Stimulated activated CD4-positive, alpha-beta T cell treated with anti-CD3 and anti-CD28 coated beads, Interleukin-12 subunit alpha, Interleukin-12 subunit beta, amount 100 ng/mL, for 4 hours (primary cell): ENCODE measurements at regions not wholly inside any gene's neighbourhood (a gene's known extent, or its start where the extent isn't known, plus 50 kb on each side); places are given as distances from the start of the nearest gene placed in this dataset.
"Not testable (repeated sequence)": the region's sequence is repeated elsewhere in the genome, so short reads cannot be mapped to it uniquely, and the experiment has no call there.

Experiments
- DNase-seq: peaks from one replicate; pipeline ENCODE4 v3.0.0-alpha.2; 2020

DNA sequence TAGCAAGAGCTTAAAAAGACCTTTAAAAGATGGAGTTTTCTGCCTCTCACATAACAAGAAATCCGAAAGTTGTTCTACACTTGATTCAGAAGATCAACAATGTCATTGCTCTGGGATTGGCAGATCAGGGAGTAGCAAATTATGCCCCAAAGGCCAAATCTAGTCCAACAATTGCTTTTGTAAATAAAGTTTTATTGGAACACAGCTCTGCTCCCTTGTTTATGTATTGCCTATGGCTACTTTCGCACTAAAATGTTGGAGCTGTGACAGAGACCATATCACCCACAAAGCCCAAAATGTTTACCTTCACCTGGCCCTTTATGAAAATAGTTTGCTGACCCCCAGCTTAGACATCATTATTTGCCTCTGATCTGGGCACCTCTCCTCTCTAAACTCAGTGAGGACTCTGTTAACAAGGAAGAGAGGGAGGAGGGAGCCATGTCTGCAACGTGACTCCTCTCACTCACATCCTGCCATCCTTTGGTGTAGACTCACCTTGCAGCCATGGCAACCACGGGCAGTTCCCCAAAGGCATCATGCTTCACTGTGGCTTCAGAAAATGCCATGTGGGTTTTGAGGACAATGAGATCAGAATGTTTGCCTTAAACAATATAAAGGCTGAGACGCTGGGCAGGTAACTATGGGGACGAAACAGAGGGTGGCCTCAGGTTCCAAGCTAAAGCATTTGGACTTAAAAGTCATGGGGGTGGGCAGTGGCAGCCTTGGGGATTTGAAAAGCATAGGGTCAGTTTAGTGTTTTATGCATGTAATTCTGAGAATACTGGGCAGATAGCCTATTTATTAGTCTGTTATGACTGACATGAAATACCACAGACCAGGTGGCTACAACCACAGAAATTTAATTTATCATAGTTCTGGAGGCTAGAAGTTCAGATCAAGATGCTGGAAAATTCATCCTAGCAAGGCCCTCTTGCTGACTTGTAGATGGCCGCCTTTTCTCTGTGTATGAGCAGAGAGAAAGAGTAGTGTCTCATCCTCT, 149.7 kb upstream of the TNFAIP3 start:
- DNase-seq = no peak

DNA sequence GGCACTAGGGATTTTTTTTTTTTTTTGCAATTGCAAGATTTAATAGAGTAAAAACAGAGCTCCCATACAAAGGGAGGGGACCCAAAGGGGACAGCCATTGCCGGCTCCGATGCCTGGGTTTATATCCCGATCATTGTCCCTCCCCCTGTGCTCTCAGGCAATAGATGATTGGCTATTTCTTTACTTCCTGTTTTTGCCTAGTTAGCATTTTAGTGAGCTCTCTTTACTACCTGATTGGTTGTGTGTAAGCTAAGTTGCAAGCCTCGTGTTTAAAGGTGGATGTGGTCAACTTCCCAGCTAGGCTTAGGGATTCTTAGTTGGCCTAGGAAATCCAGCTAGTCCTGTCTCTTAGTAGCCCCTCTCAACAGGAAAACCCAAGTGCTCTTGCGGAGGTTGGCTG, 148.2 kb upstream of the TNFAIP3 start:
- DNase-seq = not testable (repeated sequence)

DNA sequence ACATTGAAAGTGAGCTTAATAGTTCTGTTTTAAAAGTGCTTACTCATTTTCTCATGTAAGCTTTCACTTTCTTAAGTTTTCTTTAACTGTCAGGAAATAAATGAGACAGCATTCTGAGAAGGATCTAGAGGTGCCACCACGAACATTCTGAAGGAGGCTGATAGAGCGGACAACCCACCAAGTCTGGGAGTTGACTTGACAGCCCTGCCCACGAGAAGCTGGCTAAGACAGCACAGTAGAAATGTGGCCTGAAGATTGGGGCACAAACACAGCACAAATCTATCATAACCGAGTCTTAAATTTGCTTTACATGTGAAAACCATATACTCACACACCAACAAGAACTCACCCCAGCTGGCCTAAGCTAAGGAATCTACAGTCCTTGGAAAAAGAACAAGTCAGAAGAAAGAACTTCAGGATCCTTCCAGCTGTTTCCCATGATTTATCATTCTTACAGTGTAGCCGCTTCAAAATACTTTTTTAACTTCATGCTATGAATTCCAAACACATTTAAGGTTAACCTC, 144.2 kb upstream of the TNFAIP3 start:
- DNase-seq = no peak

DNA sequence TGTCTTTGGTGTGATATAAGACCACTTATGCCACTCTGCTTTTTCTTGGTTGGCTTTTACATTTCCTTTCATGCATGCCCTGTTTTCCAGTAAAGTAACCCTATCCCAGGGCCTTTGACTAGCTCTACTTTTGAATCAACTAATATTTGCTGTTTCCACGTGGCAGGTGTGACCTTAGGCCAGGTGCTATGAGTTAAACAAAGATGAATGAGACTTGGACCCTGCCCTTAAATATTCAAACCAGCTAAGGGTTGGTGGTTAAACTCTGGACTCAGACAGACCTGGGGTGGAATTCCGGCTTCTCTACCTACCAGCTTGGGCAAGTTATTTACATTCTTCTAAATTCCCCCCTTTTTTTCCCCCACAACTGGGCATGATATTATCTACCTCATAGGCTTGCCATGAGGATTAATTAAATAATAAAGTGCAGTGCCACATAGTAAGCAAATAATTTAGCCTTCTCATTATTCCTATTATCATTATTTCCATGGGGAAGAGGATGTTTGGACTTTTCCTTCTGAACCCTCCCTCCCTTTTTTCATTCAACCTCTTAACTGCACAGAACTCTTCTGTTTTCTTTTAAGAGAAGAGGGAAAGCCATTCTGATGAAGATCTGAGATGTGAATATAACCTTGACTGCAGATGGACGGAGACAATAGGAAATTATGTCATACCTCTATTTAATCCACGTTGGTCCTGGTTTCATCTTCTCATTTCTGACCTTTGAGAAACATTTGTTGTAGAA, 143.6 kb upstream of the TNFAIP3 start:
- no peak for DNase-seq

DNA sequence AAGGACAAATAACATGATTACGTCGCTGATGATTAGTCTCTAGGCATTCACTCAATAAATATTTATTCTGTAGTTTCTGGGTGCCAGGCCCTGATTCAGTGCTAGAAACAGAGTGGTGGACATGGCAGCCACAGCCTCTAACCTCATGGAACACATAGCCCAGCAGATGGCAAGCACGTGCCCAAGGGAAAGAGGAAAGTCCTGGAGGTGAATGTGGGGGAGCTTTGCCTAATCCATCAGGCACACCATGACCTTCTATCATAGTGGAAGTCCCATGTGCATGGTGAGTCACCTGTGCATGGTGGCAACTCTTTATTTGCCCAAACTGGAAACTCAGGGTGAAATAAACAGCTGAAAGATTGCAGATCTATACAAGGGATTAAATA, 143.0 kb upstream of the TNFAIP3 start:
- no peak for DNase-seq

DNA sequence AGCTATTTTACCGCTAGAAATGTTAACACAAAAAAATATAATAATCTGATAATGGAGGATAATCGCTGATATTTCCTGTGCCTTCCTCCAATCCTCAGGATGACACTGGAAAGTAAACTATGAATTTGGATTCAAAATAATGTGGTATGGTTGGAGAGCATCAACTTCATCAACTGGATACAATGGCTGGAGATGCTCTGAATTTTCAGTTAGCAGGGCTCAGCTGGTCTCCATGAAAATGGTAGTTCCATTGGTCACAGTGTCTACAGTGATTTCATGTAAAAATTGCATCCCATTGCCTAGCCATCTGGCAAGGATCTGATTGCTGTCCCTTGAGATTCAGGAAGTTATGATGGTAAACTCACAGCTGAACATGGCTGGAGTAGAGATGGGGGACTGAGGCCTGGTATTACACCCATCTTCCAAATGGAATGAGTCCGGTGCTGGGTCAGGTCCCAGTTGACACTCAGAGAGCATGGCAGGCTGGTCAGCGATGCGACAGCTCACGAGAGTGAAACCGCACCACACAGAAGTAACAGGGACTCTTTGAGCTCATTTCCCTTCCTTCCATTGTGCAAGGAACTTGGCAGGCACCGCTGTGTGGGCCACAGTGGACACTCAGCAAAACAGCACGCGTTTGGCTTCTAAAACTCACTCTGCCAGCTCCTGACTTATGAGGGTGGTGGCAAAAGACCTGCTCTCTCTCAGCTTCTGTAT, 142.4 kb upstream of the TNFAIP3 start:
- DNase-seq = no peak

DNA sequence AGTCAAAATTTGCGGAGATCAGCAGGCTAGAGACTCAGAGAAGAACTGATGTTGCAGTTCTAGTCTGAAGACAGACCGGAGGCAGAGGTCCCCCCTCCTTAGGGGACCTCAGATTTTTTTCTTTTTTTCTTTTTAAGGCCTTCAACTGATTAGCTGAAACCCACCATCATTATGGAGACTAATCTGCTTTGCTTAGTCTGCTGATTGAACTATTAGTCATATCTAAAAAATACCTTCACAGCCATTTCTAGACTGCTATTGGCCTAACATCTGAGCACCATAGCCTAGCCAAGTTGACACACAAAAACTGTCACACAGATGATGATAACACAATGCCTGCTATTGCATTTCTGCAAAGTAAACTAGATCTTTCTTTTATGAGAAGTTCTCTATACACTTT, 141.1 kb upstream of the TNFAIP3 start:
- DNase-seq = no peak

DNA sequence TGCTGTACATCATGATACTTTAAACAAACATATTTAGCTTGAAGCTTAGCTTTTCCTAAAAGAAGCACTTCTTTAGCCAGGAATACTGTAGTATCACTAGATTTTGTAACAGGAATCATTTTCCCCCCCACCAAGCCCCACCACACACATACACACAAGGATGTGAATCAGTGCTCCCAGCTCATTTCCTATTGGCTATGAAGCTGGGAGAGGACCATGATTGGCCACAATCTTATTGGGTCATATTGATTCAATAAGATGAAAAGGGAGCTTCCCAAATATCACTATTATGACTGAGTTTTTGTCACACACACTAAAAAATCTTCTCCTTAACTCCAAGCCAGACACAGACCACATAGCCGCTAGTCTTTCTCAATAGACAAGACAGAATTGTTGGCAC, 140.5 kb upstream of the TNFAIP3 start:
- DNase-seq = no peak

DNA sequence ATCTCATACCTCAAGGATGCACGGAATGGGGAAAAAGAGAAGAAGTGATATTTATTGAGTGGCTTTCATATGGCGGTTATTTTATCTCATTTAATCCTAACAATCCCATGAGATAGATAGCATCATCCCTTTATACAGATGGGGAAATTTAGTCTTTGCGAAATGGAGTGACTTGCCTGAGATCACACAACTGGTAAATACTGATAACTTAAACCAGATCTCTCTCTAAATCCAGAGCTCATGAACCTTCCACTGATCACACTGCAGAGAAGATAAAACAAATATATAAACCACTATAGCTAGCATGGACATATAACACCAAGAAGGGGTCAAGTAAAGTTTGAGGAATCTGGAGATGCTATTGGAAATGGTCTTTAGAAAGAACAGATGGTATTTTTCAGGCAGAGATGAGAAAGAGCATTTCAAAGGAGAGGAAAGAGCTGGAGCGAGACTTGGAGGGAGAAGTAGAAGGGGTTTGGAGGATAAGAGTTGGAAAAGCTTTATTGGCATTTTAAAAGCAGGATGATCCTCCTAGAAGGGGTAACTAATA, 139.8 kb upstream of the TNFAIP3 start:
- no peak for DNase-seq

DNA sequence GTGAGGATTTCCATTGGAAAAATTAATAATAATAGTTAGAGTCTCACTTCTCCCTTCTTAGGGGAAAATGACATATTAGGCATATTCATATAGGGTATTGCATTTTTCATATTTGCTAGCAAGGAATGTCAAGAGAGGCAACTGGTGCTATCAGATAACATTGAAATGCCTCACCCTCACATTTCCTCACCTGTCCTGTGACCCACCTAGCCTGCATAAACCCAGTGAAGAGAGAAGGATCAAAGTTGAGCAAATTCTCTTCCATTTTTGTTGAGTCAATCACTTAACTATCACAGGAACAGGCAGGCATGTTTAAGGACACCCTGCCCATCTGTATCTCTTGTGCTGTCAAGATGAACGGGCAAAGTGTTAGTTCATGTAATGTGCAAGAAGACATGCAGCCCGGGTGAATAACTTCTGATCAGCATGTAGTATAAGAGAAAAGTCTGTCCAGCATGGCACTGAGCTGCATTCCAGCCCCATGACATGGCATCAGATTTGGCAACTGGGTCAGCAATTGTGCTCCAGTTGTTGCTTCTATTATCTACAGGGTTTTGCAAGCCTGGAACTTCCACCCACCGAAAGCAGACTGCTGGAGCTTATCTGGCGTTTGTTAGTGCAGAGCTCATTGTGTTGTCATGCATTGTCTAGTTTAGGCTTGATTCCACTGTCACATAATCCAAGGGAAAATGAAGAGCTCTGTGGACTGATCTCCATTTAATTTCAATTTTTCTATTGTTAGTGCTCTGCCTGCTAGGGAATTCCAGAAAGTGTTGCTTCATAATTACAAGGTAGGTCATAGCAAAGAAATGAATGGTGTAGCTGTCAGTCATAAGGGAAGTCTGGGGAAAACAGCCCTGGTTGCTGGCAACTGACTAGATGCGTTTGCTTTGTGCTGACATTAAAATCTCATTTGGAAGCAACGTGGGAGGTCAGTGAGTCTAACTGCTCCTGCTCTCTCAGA, 138.4 kb upstream of the TNFAIP3 start:
- DNase-seq = no peak

DNA sequence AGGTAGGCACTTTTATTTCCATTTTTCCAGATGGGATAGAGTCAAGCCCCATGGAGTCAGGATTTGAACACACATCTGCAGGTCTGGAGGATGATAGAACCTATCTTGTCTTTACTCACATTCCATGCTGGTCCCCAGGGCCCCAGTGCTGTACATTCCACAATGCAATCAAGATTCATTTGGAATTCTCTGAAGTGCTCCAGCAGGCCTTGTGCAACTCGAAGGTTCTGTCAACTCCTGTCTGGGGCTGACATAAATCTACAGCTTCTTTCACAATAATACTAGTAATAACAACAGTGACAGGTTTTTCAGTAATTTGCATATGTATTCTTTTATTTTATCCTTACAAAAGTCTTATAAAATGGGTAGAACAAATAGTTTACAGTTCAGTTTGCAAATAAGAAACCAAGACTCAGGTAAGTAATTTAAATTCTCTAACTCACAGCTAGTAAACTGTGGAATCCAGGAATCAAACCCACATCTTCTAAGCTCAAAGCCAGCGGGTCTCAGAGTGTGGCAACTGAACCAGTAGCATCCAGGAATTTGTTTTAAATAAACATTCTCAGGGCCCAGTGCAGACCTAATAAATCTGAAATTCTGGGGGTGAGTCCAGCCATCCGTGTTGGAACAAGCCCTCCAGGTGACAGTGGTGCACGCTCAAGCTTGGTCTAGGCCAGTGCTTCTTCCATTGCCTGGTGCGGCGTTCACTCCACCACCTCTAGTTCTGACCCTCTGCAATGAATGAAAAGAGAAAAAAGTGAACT, 137.0 kb upstream of the TNFAIP3 start:
- DNase-seq = no peak

DNA sequence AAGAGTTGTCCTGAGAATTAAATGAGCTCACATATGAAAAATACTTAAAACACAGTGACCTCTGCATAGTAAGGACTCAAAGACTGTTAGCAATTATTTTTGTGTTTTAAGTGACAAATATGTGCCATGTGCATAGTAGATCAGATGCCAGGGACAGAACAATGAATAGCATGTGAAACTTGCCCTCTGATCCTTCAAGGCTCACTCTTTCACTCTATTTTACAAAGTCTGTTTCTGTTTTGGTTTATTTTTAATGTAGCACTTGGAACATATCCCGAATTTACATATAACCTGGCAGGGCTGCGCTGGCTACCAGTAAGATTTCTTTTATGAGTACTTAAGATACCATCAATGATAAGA, 135.5 kb upstream of the TNFAIP3 start:
- no peak for DNase-seq

DNA sequence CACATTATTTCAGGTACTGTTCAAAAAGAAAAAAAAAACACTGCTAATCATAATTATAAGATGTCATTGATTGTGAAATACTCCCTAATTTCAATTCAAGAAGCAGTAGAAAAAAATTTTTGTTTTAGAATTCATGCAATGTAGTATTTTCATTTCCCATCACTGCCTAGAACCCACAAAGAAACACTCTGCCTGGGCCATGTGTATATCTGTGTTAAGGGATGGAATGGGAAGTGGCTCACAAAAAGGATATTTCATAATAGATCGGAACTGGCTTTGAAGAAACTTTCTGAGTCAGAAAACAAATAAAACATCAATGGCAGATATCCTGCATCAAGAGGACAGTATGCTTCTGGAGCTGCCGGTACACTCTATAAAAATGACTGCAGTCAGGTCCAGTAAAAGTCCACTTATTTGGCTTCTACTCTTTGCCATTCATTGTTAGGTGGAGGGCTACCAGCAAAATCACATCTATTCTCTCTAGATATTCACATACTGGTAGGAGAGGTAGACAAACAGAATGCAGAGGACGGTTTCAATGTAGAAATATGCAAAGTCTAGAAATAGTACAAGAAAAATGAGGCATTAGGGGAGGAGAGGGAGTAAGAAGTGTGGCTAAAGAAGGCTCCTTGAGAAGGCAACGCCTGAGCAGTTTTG, 135.0 kb upstream of the TNFAIP3 start:
- no peak for DNase-seq

DNA sequence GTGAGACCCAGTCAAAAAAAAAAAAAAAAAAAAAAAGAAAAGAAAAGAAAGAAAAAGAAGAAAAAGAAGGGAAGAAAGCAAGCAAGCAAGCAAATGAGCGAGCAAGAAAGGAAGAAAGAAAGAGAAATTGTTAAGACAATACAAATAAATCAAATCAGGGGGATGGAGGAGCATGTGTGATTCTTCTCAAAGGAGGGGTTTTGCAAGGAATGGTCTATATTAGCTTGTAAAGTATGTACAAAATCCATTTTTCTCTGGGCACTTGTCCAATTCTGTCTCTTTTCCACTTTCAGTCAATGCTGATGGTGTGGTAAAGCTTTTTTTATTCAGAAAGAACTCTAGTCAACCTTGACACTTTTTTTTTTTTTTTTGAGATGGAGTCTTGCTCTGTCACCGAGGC, 133.7 kb upstream of the TNFAIP3 start:
- no peak for DNase-seq

DNA sequence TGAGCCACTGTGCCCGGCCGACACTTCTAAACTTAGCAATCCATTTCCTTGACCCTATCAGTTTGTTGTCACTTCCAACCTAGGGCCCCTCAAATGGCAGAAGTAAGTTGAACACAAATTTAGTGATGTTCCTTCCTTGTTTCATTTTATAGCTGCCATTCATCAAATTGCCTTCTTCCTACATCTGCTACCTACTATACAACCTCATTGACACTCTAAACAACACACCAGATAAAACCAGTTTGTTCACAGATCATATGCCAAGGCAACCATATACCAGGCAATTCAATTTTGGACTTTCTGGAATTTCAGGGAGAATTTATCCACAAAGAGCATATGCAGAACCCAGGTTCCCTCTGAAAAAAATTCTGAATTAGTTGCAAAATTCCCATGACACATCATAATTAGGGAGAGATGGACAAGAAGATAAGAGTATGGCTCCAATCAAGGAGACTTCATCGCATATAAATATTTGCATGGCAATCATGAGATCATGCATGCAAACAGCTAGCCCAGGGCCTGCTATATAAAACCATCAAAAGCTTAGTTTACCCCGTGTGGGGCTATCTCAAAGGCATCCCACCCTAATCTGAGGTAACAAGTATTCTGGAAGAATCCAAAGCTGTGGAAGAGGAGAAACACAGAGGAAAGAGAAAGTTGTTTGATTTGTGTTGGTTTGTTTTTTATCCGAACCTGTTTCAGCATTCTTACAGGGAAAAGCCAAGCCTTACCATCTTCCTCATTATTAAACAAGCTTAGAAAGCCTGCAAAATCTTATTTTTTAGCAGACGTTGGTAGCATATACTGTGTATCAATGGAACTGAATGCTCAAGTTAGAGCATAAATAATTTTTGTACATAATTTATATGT, 132.8 kb upstream of the TNFAIP3 start:
- DNase-seq = no peak

DNA sequence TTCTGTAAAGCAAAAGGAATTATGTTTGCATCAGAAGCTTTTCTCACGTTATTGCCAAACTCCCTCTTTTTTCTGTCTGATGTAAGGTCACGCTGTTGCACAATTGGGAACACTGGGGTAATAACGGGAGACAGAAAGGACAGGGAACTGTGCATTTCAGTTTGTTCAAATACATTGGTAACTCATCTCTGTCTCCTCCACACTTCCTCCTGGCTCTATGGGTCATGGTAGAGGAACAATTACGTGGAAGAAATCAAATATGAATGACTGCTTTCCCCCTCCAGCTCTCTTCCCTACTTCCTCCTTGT, 132.2 kb upstream of the TNFAIP3 start:
- DNase-seq = no peak

DNA sequence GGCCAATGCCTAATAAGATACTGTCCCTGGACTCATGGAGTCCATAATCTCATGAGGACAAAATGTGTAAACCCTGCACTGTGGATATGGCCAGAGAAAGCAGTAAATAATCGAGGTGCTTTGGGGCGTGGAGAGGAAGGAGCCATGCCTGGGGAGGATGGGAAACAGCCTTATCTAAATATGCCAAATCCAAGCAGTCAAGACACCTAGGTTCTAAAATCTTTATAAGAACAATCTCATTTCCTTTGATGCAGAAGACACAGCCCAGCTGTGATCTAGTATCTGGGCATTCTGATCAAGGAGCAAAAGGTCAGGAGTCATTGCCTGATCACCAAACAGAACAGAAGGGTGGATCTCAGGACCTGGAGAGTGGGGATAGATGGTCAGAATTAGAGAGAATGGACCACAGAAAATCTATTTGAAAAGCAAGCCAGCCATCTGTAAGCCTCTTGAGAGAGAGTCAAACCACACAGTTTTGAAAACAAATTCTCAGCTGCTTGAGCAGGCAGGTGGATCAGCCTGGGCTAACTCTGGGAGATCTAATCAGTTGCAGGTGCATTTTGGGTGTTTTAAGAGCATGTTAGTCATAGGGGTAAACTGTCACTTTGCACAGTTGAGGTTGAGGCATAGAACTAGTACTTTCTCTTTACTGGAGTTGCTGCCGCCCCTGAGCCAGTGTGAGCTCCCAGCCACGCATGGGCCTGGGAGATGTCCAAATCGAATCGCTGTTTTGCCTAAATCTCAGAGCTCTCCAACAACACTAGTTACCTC, 130.8 kb upstream of the TNFAIP3 start:
- no peak for DNase-seq

DNA sequence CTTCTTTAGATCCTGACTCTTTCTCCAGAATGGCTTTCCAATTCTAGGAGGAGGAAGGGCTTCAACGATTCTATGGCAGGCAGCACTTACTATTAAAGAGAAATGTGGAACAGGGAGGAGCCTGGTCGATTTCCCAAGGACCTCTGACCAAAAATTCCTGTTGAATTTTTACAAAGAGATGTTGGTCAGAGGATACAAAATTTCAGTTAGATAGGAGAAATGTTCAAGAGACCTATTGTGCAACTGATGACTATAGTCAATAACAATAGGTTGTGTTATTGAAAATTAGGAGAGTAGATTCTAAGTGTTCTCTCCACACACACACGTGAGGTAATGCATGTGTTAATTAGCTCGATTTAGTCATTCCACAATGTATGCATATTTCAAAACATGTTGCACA, 130.1 kb upstream of the TNFAIP3 start:
- DNase-seq = no peak
